Fibroblast of pulmonary artery (primary cell): ENCODE measurements at regions not wholly inside any gene's neighbourhood (a gene's known extent, or its start where the extent isn't known, plus 50 kb on each side); places are given as distances from the start of the nearest gene placed in this dataset.
A peak's percentile ranks its signal among the peaks of the same experiment; 100 is the strongest.

ENCODE experiments used
- DNase-seq: peaks from one replicate; pipeline ENCODE4 v3.0.0-alpha.2; 2010; ENCODE audit warnings: low read depth
- H3K4me3 ChIP-seq: replicated peaks from 2 replicates; pipeline ENCODE4 v1.5.1; 2011; ENCODE audit warnings: low read depth, mild to moderate bottlenecking, control low read depth, low read length, moderate library complexity
- CTCF ChIP-seq: IDR thresholded peaks from 2 replicates; pipeline ENCODE4 v1.5.1; 2011; ENCODE audit warnings: mild to moderate bottlenecking, control low read depth, low read length, inconsistent platforms; ENCODE audit errors: missing control alignments

GRCh38 chr20:58128635-58129625 is 99.5 kb downstream of the ANKRD60 start:
- H3K4me3 ChIP-seq, result no peak overlapping the region
- TF ChIP-seq CTCF, result no peak
- DNase-seq, result no peak

GRCh38 chr20:58127701-58128111 is 100.7 kb downstream of the ANKRD60 start:
- TF ChIP-seq CTCF, result no peak
- no peak overlapping the region for H3K4me3 ChIP-seq
- DNase-seq, result peak; percentile 79

- TF ChIP-seq CTCF, result no peak
- no peak overlapping the region for H3K4me3 ChIP-seq
- DNase-seq, result no peak
Observed at GRCh38 chr20:58125726-58126125, 102.7 kb downstream of the ANKRD60 start.

GRCh38 chr20:58117944-58118343 is 110.5 kb downstream of the ANKRD60 start:
- no peak for TF ChIP-seq CTCF
- H3K4me3 ChIP-seq, result no peak overlapping the region
- DNase-seq, result no peak

- no peak for DNase-seq
- no peak for TF ChIP-seq CTCF
- no peak overlapping the region for H3K4me3 ChIP-seq
Observed at GRCh38 chr20:58116505-58116904, 111.9 kb downstream of the ANKRD60 start.

- no peak for DNase-seq
- TF ChIP-seq CTCF, result no peak
- H3K4me3 ChIP-seq, result no peak overlapping the region
Observed at GRCh38 chr20:58113716-58114115, 114.7 kb downstream of the ANKRD60 start.
